Middle frontal gyrus (tissue), 1 donor: ENCODE measurements at regions not wholly inside any gene's neighbourhood (a gene's known extent, or its start where the extent isn't known, plus 50 kb on each side); places are given as distances from the start of the nearest gene placed in this dataset.
A peak's percentile ranks its signal among the peaks of the same experiment; 100 is the strongest.
"Not testable (repeated sequence)": the region's sequence is repeated elsewhere in the genome, so short reads cannot be mapped to it uniquely, and the experiment has no call there.

Source experiments
- DNase-seq: peaks from one replicate; pipeline ENCODE4 v3.0.0-alpha.2; 2015; ENCODE audit warnings: low spot score; ENCODE audit errors: extremely low spot score

DNA sequence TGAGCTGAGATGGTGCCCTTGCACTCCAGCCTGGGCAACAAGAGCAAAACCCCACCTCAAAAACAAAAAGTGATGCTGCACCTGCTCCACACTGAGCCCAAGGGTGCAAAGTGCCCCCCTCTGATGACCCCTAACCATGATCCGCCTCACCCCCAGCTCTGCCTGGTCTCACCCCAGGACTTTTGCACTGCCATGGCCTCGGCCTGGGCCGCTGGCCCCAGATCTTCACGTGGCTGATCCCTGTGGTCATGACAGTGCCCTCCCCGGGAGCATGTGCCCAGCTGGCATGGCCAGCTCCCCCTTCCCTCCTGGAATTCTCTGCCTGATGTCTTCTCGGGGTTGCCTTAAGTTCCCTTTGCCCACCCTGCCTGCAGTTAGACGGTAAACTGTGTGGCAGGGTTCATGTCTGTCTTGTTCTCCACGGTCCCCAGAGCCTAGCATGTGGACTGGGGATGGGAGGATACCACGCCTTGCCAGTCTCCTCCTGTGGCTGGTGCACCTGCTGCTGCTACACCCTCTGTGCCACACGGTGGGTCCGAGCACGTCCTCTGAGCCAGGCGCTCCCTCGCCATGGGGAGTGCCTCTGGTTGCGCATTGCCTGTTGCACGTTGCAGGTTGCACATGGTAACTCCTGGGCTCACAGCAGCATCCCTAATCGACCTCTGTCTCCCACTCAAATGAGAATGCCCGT lies 77.4 kb upstream of the PPP1R26 start:
- no peak for DNase-seq

DNA sequence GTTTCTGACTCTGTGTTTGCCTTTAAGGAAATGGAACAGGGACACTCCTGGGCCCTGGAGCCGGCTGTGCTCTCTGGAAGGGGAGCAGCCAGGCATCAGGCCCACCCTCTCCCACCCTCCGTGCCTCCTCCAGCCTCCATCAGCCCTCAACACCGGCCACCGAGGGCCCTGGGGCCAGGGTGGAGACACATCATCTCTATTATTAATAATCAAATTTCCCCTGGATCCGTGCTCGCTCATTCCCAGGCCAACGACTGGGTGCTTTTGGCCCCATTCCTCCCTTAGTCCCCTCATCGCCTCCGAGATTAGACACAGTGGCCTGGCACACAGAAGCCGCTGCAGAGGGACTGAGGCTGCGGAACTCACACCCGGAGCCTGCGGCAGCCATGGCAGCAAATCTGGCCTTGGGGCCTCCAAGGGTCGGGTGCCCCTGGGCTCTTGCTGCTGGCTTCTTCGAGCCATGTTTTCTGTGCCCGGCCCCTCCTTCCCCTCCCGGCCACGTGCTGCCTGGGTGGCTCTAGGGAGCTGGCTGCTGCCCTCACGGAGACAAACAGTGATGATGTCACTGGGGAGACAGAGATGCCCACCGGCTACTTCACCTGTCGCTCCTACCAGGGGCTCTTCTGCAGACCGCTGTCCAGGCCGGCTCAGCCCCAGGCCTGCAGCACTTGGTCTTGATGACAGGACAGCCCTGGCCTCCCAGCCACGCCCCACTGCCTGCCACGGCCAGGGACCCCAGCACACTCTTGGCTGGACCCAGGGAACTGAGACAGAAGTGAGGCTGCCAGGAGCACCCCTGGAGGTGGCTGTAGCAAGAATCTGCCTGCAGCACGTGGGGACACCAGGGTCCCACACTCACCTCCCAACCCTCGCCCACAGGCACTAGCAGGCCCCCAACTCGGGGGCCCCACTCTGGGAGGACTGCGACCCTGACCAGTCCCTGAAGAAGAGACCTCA lies 76.6 kb upstream of the PPP1R26 start:
- no peak for DNase-seq

DNA sequence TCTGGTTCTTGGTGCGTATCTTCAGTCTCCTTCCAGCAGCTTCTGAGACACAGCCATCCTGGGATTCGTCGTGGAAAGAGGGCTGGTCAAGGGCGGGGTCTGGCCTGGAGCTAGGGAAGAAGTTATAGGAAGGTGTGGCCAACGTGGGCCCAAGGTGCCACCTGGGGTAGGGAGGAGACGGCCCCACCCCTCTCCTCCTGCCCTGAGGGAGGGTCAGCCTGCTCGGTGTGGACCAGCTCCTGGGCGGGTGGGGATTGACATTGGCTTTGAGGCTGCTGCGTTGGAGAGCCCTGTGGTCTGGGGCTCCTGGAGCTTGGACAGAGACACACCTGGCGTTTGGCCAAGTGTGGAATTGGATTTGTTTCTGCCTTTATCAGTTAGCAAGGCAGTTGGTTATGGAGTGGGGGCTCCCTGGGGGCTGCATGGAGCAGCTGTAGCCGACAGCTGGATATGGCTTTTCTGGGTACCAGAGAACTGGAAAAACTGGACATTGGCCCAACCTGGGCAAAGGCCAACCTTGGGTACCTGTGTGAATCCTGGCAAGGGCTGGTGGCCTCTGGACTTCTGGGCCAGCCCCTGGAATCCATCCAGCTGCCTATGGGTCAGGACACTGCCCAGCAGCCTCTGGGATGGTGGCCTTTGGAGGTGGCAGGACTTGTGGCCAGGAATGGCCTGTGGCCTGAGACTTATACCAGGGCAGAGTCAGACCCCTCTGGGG lies 75.7 kb upstream of the PPP1R26 start:
- no peak for DNase-seq

DNA sequence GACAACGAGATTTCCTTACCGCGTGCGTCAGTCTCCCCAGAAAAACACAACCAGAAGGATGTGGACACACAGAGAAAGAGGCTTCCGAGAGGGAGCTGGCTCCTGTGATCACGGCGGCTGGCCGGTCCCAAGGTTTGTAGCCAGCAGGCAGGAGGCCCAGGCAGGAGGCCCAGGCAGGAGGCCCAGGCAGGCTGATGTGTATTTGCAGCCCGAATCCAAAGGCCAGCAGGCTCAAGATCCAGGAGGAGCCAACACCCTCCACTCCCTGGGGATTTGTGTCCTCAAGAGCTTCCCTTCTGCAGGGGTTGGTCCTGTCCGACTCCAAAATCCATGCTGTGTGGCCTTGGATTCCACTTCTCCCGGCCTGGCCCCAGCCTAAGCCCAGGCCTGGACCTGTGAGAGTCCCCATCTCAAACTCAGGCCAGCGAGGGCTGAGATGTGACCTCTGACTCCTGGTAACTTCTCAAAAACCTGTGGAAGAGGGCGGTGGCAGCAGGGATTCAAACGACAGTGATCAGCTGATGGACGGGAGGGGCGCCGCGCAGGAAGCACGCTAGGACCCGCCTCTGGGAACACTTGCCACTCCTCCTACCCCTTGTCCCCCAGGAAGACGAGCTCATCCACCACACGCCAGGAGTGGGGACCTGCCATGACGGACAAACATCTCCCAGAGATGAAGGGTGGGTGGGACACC lies 75.0 kb upstream of the PPP1R26 start:
- DNase-seq = no peak

DNA sequence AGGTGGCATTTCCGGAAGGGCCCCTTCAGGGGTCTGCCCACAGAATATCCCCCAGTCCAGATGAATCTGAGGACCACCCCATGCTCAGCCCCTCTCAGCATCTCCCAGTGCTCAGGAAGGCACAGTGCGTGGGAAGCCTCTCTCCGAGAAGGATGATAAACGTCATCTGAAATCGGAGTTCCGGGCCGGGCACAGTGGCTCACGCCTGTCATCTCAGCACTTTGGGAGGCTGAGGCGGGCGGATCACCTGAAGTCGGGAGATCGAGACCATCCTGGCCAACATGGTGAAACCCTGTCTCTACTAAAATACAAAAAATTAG lies 74.5 kb upstream of the PPP1R26 start:
- DNase-seq = not testable (repeated sequence)

DNA sequence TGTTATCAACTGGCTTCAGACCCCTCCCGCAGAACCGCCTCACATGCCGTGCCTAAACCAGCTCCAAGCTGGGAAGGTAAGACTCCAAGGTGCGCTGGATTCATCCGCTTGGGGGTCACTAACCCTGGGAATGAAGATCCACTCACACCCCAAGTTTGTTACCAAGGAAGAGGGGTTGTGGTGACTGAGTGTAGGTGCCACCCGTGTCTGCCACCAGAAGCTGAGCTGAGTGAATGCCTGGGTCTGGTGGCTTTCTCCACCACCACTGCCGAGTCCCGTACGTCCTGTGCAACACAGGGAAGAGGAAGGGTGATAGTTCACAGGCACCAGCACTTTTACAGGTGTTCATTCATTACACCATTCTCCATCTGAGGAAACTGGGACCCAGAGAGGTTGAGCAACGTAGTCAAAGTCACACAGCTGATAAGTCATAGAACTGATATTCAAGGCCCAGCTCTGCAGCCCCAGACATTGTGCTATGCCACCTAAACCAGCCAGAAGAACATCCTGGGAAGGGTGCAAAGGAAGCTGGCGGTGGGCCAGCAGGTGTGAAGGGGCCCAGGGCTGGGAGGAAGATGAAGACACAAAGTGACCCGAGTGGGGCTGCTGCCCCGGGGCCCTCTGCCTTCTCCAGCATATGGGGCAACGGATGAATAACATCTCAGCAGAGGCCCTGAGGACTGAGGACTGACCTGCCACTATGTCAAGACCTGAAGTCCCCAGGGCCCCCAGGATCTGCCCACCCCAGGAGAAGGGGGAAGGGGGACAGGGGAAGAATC lies 70.9 kb upstream of the PPP1R26 start:
- no peak for DNase-seq

DNA sequence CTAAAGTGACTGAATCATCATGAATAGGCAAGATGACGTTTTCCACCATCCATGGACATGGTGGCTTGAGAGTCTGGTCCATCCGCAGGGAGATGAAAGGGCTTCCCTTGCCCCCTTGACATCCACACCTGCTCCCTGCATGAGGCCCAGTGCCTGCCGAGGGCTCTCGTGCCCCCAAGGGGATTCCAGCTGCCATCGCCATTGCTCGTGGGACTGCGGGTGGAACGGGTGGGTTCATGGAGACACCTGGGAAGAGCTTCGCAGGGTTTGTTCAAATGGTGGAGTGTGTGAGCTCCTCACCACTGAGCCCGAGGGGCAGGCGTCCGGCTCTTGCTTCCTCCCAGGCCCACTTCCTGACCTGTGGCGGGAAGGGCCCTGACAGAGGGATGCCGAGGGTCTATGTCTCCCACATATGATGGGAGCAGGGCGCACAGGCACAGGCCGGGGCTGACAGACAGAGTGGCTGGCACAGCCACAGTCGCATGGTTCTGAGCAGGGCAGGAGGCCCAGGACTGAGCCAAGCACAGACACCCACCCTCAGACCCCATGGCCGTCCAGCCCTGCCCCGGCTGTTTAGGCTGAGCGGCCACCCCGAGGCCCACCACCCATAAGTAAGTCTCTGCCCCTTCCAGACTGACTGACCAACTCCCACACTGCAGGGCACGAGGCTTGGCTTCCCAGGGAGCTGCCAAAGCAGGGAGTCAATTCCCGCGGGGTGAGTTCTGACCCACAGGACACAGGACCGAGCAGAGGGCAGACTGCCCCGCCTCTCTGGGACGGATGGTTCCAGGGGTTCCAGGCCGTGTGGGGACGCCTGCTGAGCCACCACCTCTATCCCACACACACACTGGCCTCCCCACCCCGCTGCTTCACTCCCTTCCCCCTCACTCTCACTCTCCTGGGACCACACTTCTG lies 70.0 kb upstream of the PPP1R26 start:
- no peak for DNase-seq

DNA sequence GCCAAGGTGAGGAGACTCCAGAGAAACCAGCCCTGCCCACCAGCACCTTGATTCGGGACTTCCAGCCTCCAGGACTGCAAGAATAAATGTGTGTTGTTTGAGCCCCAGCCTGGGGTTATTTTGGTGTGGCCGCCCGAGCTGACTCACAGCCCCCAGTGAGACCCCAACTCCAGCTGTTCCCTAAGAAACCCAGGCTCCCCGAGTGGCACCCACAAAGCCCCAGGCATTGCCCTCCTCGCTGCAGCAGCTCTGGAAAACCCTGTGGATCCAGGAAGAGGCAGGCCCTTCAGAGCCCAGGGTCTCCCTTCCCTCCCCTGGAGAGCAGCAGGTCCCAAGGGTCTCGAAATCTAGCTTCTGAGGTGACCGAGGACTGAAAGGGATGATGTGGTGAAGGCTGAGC lies 69.2 kb upstream of the PPP1R26 start:
- DNase-seq = no peak

DNA sequence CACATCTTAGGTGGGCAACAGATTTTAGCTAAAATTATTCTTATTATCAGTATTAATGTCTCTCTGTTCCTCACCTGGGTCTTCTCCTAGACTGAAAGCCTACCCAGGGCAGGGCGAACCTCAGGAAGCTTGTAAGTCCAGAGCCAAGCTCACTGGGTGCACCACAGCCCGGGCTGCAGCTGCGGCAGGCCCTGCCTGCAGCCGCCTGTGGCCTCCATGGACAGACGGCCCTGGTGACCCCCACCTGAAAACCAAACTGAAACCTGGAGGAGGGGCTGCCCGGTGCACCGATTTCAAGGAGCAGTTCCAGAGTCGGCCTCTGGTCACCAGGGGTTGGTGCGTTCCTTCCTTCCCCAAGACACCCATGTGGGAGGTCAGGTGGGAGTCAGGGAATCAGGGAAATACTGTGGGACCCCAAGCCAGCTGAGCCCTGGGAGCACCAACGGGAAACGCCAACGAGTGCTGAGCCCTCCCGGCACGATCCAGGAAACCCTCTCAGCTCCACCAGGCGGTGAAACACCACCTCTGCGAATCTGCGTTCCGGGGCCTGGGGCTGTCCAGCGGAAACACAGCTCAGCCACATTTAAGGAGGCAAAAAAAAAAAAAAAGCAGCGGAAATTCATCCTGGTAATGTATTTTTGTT lies 68.6 kb upstream of the PPP1R26 start:
- DNase-seq = no peak

DNA sequence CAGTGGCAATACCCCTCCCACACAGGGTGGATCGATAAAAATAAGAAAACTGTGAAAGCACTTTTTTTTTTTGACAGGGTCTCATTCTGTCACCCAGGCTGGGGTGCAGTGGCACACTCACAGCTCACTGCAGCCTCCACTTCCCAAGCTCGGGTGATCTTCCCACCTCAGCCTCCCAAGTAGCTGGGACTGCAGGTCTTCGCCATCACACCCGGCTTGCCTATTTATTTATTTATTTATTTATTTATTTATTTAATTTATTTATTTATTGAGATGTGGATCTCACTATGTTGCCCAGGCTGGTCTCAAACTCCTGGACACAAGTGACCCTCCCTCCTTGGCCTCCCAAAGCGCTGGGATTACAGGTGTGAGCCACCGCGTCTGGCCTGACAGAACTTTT lies 68.0 kb upstream of the PPP1R26 start:
- not testable (repeated sequence) for DNase-seq

DNA sequence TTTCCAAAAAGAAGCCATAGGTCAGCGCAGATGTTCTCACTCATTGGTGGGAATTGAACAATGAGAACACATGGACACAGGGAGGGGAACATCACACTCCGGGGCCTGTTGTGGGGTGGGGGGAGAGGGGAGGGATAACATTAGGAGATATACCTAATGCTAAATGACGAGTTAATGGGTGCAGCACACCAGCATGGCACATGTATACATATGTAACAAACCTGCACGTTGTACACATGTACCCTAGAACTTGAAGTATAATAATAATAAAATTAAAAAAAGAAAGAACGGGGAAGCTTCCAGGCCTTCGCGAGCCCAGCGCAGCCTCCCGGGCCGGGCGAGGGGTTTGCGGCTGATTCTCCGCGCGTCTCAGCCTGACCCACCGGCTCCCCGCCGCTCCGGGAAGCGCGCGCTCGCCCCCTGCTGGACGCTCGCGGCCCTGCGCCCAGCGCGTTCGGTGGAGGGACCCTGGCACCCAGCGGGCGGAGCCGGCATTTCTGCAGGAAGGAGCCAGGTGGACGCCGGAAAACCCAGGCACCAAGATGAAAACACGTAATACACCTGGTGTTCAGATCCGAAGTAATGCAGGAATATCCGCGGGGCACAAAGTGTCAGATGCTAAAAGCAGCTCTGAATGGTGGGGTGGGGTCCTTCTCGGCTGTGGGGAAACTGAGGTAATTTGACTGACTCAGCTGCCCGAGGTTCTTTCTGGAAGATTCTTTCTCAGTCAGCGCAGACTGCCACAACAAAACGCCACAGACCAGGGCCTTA lies 67.1 kb upstream of the PPP1R26 start:
- DNase-seq = peak; percentile 73

DNA sequence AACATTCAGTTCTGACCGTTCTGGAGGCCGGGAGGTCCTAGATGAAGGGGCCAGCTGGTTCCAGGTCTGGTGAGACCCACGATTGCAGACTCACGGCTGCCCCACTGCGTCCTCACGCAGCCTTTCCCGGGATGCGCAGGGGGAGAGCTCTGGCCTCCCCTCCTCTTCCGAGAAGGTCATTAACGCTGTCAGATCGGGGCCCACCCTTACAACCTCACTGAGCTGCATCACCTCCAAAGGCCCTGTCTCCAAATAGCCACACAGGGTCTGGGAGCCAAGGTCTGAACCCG lies 66.6 kb upstream of the PPP1R26 start:
- DNase-seq = no peak

DNA sequence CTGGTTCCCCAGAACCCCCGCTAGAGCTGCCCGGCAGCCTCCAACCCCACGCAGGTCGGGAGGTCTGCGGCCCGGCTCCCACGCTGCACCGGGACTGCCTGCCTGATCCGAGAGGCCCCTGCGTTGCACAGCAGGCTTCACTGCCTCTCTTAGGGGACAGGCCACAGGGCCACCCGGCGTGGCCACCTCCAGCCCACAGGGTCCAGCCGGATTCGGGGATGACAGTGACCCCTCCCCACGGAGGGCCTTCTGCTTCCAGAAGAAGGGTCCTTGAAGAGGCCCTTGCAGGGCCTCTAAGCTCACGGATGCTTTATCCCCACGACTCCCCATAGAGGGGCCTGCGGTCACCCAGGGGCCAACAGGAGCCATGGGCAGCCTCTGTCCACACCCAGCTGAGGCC lies 66.1 kb upstream of the PPP1R26 start:
- no peak for DNase-seq

DNA sequence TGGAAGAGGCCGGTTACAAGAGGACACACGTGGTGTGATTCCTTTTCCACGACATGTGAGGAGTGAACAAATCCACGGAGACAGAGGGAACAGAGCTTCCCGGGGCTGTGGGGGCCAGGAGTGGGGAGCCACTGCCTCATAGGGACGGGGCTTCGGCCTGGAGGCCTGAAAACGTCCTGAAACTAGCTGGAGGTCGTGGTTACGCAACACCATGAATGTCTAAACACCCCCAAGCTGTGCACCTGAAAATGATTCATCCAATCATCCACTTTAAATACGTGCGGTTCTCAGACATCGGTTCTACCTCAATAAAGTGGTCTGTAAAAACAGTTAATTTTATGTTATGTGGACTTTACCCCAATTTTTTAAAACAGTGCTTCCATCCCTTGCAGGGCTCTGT lies 65.3 kb upstream of the PPP1R26 start:
- no peak for DNase-seq

DNA sequence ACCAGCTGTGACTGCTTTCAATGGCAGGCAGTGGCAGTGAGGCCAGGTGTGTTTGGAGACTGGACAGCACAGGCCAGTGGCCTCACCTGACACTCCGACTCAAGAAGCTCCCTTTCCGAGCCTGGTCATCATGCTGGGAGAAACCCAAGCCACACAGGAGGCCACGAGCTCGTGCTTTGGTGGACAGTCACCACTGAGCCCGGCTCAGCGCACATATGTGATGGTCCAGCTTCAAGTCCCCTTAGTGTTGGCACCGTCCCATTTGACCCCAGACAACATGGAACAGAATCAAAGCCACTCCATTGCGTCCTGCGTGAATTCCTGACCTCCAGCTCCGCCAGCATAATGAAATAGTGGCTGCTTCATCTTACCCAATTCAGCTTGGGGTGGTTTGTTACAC lies 64.0 kb upstream of the PPP1R26 start:
- no peak for DNase-seq

DNA sequence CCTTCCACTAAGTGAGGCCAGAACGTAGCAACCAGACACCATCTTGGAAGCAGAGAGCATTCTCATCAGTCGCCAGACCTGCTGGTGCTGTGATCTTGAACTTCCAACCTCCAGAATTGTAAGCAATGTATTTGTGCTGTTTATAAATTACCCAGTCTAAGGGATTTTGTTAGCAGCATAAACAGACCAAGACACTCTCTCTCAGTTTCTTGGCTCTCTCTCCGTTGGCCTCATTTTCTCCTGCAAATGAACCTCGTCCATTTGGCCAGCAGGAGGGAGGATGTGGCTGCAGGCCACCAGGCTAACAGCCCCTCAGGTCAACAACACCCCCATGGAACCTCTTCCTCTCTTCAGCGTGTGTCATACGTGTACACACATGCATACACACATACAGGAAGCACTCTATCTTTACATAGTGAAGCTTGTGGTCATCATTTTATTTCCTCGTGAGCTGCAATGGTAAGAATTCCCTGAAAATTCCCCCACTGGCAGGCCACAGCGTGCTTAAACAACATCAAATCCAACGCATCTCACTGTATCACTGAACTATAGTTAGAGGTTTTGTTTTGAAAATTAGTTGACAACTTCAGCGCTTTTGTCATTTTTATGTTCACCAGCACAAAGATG lies 62.8 kb upstream of the PPP1R26 start:
- DNase-seq = no peak

DNA sequence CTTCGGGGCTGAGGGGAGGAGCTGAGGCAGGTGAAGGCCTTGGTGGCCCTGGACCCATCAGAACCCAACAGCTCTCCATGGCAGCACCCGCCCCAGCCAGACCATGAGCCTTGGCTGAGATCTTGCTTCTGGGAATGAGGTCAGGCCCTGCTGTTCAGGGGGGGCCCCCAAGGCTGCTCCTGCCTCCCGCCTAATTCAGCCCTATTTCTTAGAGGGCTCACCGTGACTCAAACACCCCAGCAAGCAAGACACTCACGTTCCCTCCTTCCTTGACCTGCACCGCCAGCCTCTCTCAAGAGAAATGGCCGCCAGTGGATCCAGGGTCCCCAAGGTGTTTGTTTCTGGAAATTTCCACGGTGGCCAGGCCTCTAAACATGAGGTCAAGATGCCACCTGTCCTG lies 61.4 kb upstream of the PPP1R26 start:
- no peak for DNase-seq

DNA sequence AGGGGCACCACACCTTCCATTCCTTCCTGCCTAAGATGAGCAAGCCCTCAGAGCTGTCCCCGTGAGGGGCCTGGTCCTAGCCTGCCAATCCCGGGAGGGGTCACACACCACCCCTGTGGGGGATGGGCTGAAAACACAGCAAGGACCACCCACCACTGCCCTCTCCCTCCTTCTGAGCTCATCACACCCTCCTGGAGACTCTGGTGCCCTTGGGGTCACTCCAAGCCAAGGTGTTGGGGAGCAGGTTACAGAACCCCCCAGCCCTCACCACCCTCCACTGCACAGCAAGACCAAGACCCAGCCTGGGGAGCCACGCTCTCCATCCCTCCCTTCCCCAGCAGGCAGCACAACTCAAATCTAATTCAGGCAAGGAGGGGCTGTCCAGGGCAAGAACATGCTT lies 60.5 kb upstream of the PPP1R26 start:
- no peak for DNase-seq
